Fibroblast of lung (primary cell): ENCODE measurements at regions not wholly inside any gene's neighbourhood (a gene's known extent, or its start where the extent isn't known, plus 50 kb on each side); places are given as distances from the start of the nearest gene placed in this dataset.
"Not testable (repeated sequence)": the region's sequence is repeated elsewhere in the genome, so short reads cannot be mapped to it uniquely, and the experiment has no call there.

Experiments
- DNase-seq, 2 donors: peaks; one replicate each; pipeline versions ENCODE4 v3.0.0 to v3.0.0-alpha.2; 2010; ENCODE audit warnings: low read depth in 2 of 2
- H2AFZ ChIP-seq: 2 replicates; pipeline ENCODE4 v1.5.1; 2012; ENCODE audit warnings: low read length, control low read depth, inconsistent platforms
- H3K27ac ChIP-seq: 2 replicates; pipeline ENCODE4 v1.5.1; 2011; ENCODE audit warnings: low read length, control low read depth; ENCODE audit not compliant: insufficient read depth
- H3K27me3 ChIP-seq: 2 replicates; pipeline ENCODE4 v1.5.1; 2011; ENCODE audit warnings: mild to moderate bottlenecking, low read length; ENCODE audit not compliant: control insufficient read depth, insufficient read depth
- H3K36me3 ChIP-seq: 2 replicates; pipeline ENCODE4 v1.5.1; 2011; ENCODE audit warnings: low read length; ENCODE audit not compliant: control insufficient read depth, insufficient read depth
- H3K4me1 ChIP-seq: 2 replicates; pipeline ENCODE4 v1.5.1; 2011; ENCODE audit warnings: low read length; ENCODE audit not compliant: control insufficient read depth, insufficient read depth; ENCODE audit errors: extremely low read depth
- H3K4me2 ChIP-seq: 2 replicates; pipeline ENCODE4 v1.5.1; 2011; ENCODE audit warnings: low read length, control low read depth; ENCODE audit not compliant: insufficient read depth; ENCODE audit errors: extremely low read depth
- H3K4me3 ChIP-seq, 4 experiments: fragments of 200-600 bp in 1 of 4; sonication (generic) in 1 of 4; replicated peaks in 1 of 4; 2 replicates each; pipeline ENCODE4 v1.5.1; 2011 to 2016; ENCODE audit warnings: low read length in 4 of 4, low read depth in 3 of 4, mild to moderate bottlenecking in 3 of 4, control low read depth in 2 of 4, inconsistent platforms in 1 of 4, mixed read lengths in 1 of 4; ENCODE audit not compliant: insufficient read depth in 1 of 4; ENCODE audit errors: control extremely low read depth in 1 of 4
- H3K79me2 ChIP-seq: 2 replicates; pipeline ENCODE4 v1.5.1; 2012; ENCODE audit warnings: mild to moderate bottlenecking, low read length, inconsistent platforms; ENCODE audit not compliant: control insufficient read depth, insufficient read depth
- H3K9ac ChIP-seq: 2 replicates; pipeline ENCODE4 v1.5.1; 2011; ENCODE audit warnings: mild to moderate bottlenecking, low read length, control low read depth; ENCODE audit not compliant: insufficient read depth
- H3K9me3 ChIP-seq: 2 replicates; pipeline ENCODE4 v1.5.1; 2012; ENCODE audit warnings: low read depth, low read length; ENCODE audit not compliant: control insufficient read depth, insufficient read depth
- H4K20me1 ChIP-seq: 2 replicates; pipeline ENCODE4 v1.5.1; 2011; ENCODE audit warnings: low read length; ENCODE audit not compliant: control insufficient read depth, insufficient read depth; ENCODE audit errors: extremely low read depth
- CTCF ChIP-seq, 2 donors: IDR thresholded peaks in 1 of 2; conservative IDR thresholded peaks in 1 of 2; 1 replicate in 1 of 2; 2 replicates in 1 of 2; pipeline ENCODE4 v1.5.1; 2011 to 2012; ENCODE audit warnings: low read length in 2 of 2, control low read depth in 1 of 2, inconsistent platforms in 1 of 2, low read depth in 1 of 2, mild to moderate bottlenecking in 1 of 2
- EZH2 ChIP-seq: IDR thresholded peaks from 2 replicates; pipeline ENCODE4 v1.5.1; 2012; ENCODE audit warnings: low read length, control low read depth, mild to moderate bottlenecking; ENCODE audit errors: missing control alignments

- no peaks in the 10 kb centered on the region for H3K27me3 ChIP-seq
- H2AFZ ChIP-seq, result no peak overlapping the region
- DNase-seq, result peak in 1 of 2 donors; percentile 68
- TF ChIP-seq CTCF (conservative IDR thresholded peaks at IDR 0.05 in 1 of 2, IDR thresholded peaks at IDR 0.05 in 1 of 2; ENCODE audit: low read depth in 1 of 2, low read length in 2 of 2) (no peak), EZH2 (no peak)
- H3K36me3 ChIP-seq, result no peaks in the 10 kb centered on the region
- peak overlapping the region; percentile 10 for H3K27ac ChIP-seq
- no peak overlapping the region for H3K9ac ChIP-seq
- H3K4me2 ChIP-seq, result no peak overlapping the region
- H3K9me3 ChIP-seq, result no peaks in the 10 kb centered on the region
- H3K4me1 ChIP-seq, result peaks cover 2% of the 10 kb centered on the region
- H4K20me1 ChIP-seq, result no peaks in the 10 kb centered on the region
- H3K79me2 ChIP-seq, result no peaks in the 10 kb centered on the region
- no peak overlapping the region for H3K4me3 ChIP-seq
These were observed 130.9 kb downstream of the ASB7 start for GRCh38 chr15:100733101-100733842.

GRCh38 chr15:100733843-100734185, 131.4 kb downstream of the ASB7 start:
- not testable (repeated sequence) for H3K36me3 ChIP-seq, H2AFZ ChIP-seq, H3K4me1 ChIP-seq, H3K79me2 ChIP-seq, H3K9ac ChIP-seq, H3K9me3 ChIP-seq, H3K4me2 ChIP-seq, H3K27me3 ChIP-seq, H3K27ac ChIP-seq, H3K4me3 ChIP-seq, H4K20me1 ChIP-seq
- peak; percentile 51 to 67 for DNase-seq

- H3K4me2 ChIP-seq, result no peak overlapping the region
- H3K4me3 ChIP-seq, result no peak overlapping the region
- H3K9me3 ChIP-seq, result no peaks in the 10 kb centered on the region
- no peaks in the 10 kb centered on the region for H3K27me3 ChIP-seq
- no peaks in the 10 kb centered on the region for H3K79me2 ChIP-seq
- no peak overlapping the region for H3K9ac ChIP-seq
- no peak overlapping the region for H3K27ac ChIP-seq
- H2AFZ ChIP-seq, result no peak overlapping the region
- TF ChIP-seq CTCF (conservative IDR thresholded peaks at IDR 0.05 in 1 of 2, IDR thresholded peaks at IDR 0.05 in 1 of 2; ENCODE audit: low read depth in 1 of 2, low read length in 2 of 2) (no peak), EZH2 (no peak)
- DNase-seq, result no peak
- no peaks in the 10 kb centered on the region for H3K36me3 ChIP-seq
- H4K20me1 ChIP-seq, result no peaks in the 10 kb centered on the region
- peaks cover 2% of the 10 kb centered on the region for H3K4me1 ChIP-seq
These were observed 132.2 kb downstream of the ASB7 start for GRCh38 chr15:100734586-100734985.
